ENCODE measurements at regions not wholly inside any gene's neighbourhood (a gene's known extent, or its start where the extent isn't known, plus 50 kb on each side); places are given as distances from the start of the nearest gene placed in this dataset.

- TF ChIP-seq POLR2A (IDR thresholded peaks at IDR 0.05) (no peak), POLR2AphosphoS5 (IDR thresholded peaks at IDR 0.05) (no peak)
- TF ChIP-seq, protein P1, sequence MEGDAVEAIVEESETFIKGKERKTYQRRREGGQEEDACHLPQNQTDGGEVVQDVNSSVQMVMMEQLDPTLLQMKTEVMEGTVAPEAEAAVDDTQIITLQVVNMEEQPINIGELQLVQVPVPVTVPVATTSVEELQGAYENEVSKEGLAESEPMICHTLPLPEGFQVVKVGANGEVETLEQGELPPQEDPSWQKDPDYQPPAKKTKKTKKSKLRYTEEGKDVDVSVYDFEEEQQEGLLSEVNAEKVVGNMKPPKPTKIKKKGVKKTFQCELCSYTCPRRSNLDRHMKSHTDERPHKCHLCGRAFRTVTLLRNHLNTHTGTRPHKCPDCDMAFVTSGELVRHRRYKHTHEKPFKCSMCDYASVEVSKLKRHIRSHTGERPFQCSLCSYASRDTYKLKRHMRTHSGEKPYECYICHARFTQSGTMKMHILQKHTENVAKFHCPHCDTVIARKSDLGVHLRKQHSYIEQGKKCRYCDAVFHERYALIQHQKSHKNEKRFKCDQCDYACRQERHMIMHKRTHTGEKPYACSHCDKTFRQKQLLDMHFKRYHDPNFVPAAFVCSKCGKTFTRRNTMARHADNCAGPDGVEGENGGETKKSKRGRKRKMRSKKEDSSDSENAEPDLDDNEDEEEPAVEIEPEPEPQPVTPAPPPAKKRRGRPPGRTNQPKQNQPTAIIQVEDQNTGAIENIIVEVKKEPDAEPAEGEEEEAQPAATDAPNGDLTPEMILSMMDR (IDR thresholded peaks at IDR 0.05): no peak
Measured at GRCh38 chr4:18405054-18405453, 383.5 kb upstream of the LCORL start.

Data from transverse colon (tissue), 4 donors.